ENCODE measurements at regions not wholly inside any gene's neighbourhood (a gene's known extent, or its start where the extent isn't known, plus 50 kb on each side); places are given as distances from the start of the nearest gene placed in this dataset.
A peak's percentile ranks its signal among the peaks of the same experiment; 100 is the strongest.

- no peak overlapping the region for H4K5ac ChIP-seq (ENCODE audit: low read depth, low read length)
- H3K36me3 ChIP-seq (ENCODE audit: control insufficient read depth, insufficient read depth, low read length) = no peaks in the 10 kb centered on the region
- H3K9me1 ChIP-seq (ENCODE audit: insufficient read depth, low read length) = no peaks in the 10 kb centered on the region
- ATAC-seq (ENCODE audit: low read depth) (peak; percentile 15; the same call in 1 of the 2 replicates), DNase-seq (peak; percentile 14)
- no peak overlapping the region for H3K4ac ChIP-seq (ENCODE audit: low read depth, low read length)
- H2BK15ac ChIP-seq (ENCODE audit: low read depth, low read length) = no peak overlapping the region
- H2AFZ ChIP-seq (replicated peaks; ENCODE audit: low read length, poor library complexity) = no peak overlapping the region
- no peak overlapping the region for H2BK120ac ChIP-seq (ENCODE audit: low read depth, low read length)
- no peak overlapping the region for H4K91ac ChIP-seq (ENCODE audit: insufficient read depth, low read depth, low read length)
- no peak overlapping the region for H3K18ac ChIP-seq (ENCODE audit: low read depth, low read length)
- no peaks in the 10 kb centered on the region for H3K9me3 ChIP-seq (ENCODE audit: control insufficient read depth, insufficient read depth, low read length)
- BruUV-seq (replicated peaks) = no TSS peak
- no peak overlapping the region for H3K14ac ChIP-seq (replicated peaks; ENCODE audit: low read depth, low read length)
- intact Hi-C loops (cut with micrococcal nuclease) (loop anchor here (5.0 kb wide), 1 partner anchor 241 kb away; the partner anchor contains the start of gene FBN2), in situ Hi-C loops (cut with MboI; ENCODE audit: low sequenced_read_pairs) (no loop called here), dilution Hi-C loops (cut with HindIII; ENCODE audit: low sequenced_read_pairs, unreplicated experiment) (no loop called here)
- H2AK9ac ChIP-seq (replicated peaks; ENCODE audit: low read depth, low read length, poor library complexity) = no peak overlapping the region
- no peak overlapping the region for H2BK5ac ChIP-seq (ENCODE audit: low read depth, low read length, poor library complexity, severe bottlenecking)
- no peak overlapping the region for H3K56ac ChIP-seq (ENCODE audit: extremely low read depth, insufficient read depth, low read length)
- H3K27me3 ChIP-seq (ENCODE audit: control insufficient read depth, insufficient read depth, low read length) = peaks cover 4% of the 10 kb centered on the region; the same call in 1 of the 2 replicates
- no peak overlapping the region for H3K4me2 ChIP-seq (ENCODE audit: low read depth, low read length)
- POLR2A ChIA-PET (ENCODE audit: unreplicated experiment) = no interaction called here
- H3K9ac ChIP-seq (ENCODE audit: low read depth, low read length) = no peak overlapping the region
- H4K8ac ChIP-seq (ENCODE audit: low read depth in 2 of 2, low read length in 2 of 2) = no peak overlapping the region
- H3K4me1 ChIP-seq (ENCODE audit: control insufficient read depth, insufficient read depth, low read length) = no peaks in the 10 kb centered on the region
- H4K20me1 ChIP-seq (ENCODE audit: insufficient read depth, low read length) = no peaks in the 10 kb centered on the region
- no peak overlapping the region for H3K27ac ChIP-seq (ENCODE audit: insufficient read depth, low read length)
- H2AK5ac ChIP-seq (ENCODE audit: low read depth, low read length) = no peak overlapping the region
- H3K4me3 ChIP-seq (ENCODE audit: insufficient read depth, low read depth, low read length) = no peak overlapping the region
- H3K23ac ChIP-seq (ENCODE audit: low read depth, low read length) = no peak overlapping the region
- CTCF ChIA-PET = no interaction called here
- no peak overlapping the region for H2BK20ac ChIP-seq (ENCODE audit: low read depth, low read length)
- no peaks in the 10 kb centered on the region for H3K79me1 ChIP-seq (ENCODE audit: low read depth in 1 of 2, low read length in 2 of 2)
- WGBS, 2 experiments (ENCODE audit: extremely low coverage in 2 of 2, insufficient read length in 1 of 2) = no CpG with 5 or more reads among the region's 5 CpGs
- TF ChIP-seq MAZ (IDR thresholded peaks at IDR 0.05; ENCODE audit: borderline replicate concordance, low read depth, low read length) (no peak), NFE2L2 (IDR thresholded peaks at IDR 0.05; ENCODE audit: low read depth, low read length) (no peak), FOS (IDR thresholded peaks at IDR 0.05; ENCODE audit: low read depth, low read length) (no peak), BHLHE40 (IDR thresholded peaks at IDR 0.05; ENCODE audit: low read depth, low read length) (no peak), RFX5 (IDR thresholded peaks at IDR 0.05; ENCODE audit: low read depth, low read length) (no peak), POLR2A (IDR thresholded peaks at IDR 0.05; ENCODE audit: low read depth, low read length) (no peak), SMC3 (IDR thresholded peaks at IDR 0.05; ENCODE audit: low read depth, low read length) (no peak), CTCF (conservative IDR thresholded peaks at IDR 0.05; ENCODE audit: low read depth, low read length) (no peak), MXI1 (IDR thresholded peaks at IDR 0.05; ENCODE audit: borderline replicate concordance, low read depth, low read length) (no peak), ELK1 (IDR thresholded peaks at IDR 0.05; ENCODE audit: borderline replicate concordance, low read depth, low read length) (no peak), USF2 (IDR thresholded peaks at IDR 0.05; ENCODE audit: low read depth, low read length) (no peak), RCOR1 (IDR thresholded peaks at IDR 0.05; ENCODE audit: insufficient replicate concordance, low read length) (no peak), CHD1 (IDR thresholded peaks at IDR 0.05; ENCODE audit: low read depth, low read length) (no peak), MAFK (IDR thresholded peaks at IDR 0.05; ENCODE audit: low read depth, low read length) (no peak), RAD21 (IDR thresholded peaks at IDR 0.05; ENCODE audit: low read length) (no peak), CEBPB (IDR thresholded peaks at IDR 0.05; ENCODE audit: low read depth, low read length) (no peak)
These were observed 186.8 kb upstream of the SLC27A6 start for GRCh38 chr5:128778474-128778873.
